Gastroesophageal sphincter (tissue), 3 donors: ENCODE measurements at regions not wholly inside any gene's neighbourhood (a gene's known extent, or its start where the extent isn't known, plus 50 kb on each side); places are given as distances from the start of the nearest gene placed in this dataset.

Source experiments
- CTCF ChIP-seq, 4 experiments: fragments of 200-600 bp in 2 of 4; fragments of 450-650 bp in 2 of 4; sonication (generic) in 1 of 4; IDR thresholded peaks; one replicate each; pipeline ENCODE4 v1.5.1; 2017 to 2019; ENCODE audit warnings: antibody characterized with exemption in 4 of 4, mild to moderate bottlenecking in 2 of 4, moderate library complexity in 2 of 4
- EP300 ChIP-seq: sonication (generic); formaldehyde crosslinking; IDR thresholded peaks from one replicate; pipeline ENCODE4 v1.6.1; 2017; ENCODE audit warnings: antibody characterized with exemption, mild to moderate bottlenecking
- POLR2A ChIP-seq, 2 donors: fragments of 450-650 bp; IDR thresholded peaks; one replicate each; pipeline ENCODE4 v1.6.1; 2017; ENCODE audit warnings: antibody characterized with exemption in 2 of 2, mild to moderate bottlenecking in 2 of 2, moderate library complexity in 1 of 2

GRCh38 chr4:148730766-148731165 is 288.6 kb upstream of the NR3C2 start:
- no peak for TF ChIP-seq CTCF (IDR thresholded peaks at IDR 0.05)
- TF ChIP-seq EP300: no peak
- TF ChIP-seq POLR2A (IDR thresholded peaks at IDR 0.05): no peak
